ENCODE measurements at regions not wholly inside any gene's neighbourhood (a gene's known extent, or its start where the extent isn't known, plus 50 kb on each side); places are given as distances from the start of the nearest gene placed in this dataset.

GRCh38 chr15:38048001-38048455 is 113.6 kb downstream of the TMCO5A start:
- TF ChIP-seq POLR2AphosphoS5 (IDR thresholded peaks at IDR 0.05; ENCODE audit: borderline replicate concordance, low read depth, low read length) (no peak), EZH2 (IDR thresholded peaks at IDR 0.05) (no peak), FOXP2 (optimal IDR thresholded peaks at IDR 0.05; ENCODE audit: control extremely low read depth, extremely low read length, insufficient read depth) (no peak)
